ENCODE measurements at regions not wholly inside any gene's neighbourhood (a gene's known extent, or its start where the extent isn't known, plus 50 kb on each side); places are given as distances from the start of the nearest gene placed in this dataset.
"Not testable (repeated sequence)": the region's sequence is repeated elsewhere in the genome, so short reads cannot be mapped to it uniquely, and the experiment has no call there.

DNA sequence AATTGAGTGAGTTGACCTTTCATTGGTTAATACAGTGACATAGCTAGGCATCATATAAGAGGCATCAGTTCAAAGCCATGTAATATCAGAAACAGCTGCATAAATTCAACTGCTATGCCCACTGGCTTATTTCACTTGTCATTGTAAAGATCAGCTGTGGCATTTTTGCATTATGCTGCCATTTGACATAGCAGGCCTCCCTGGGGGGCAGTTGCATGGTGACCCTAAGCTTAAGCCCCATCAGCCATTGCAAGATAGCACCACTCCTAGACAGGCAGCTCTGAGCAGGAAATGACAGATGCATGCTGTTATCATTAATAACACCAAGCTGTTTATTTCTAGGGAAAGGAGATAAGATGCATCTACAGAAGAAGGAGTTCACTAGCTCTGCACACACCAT is 233.4 kb upstream of the CNTNAP5 start:
- H3K79me2 ChIP-seq (ENCODE audit: low read length) = no peaks in the 10 kb centered on the region
- no peaks in the 10 kb centered on the region for H3K27me3 ChIP-seq (replicated peaks; ENCODE audit: insufficient read depth, low read length)
- H3K4me1 ChIP-seq (ENCODE audit: low read length) = no peaks in the 10 kb centered on the region
- no peak overlapping the region for H2AFZ ChIP-seq (ENCODE audit: low read length)
- H3K9me2 ChIP-seq (replicated peaks; ENCODE audit: insufficient read depth, low read length) = no peaks in the 10 kb centered on the region
- no peak overlapping the region for H3K4me3 ChIP-seq (ENCODE audit: low read length)
- H3K4me2 ChIP-seq (ENCODE audit: low read depth, low read length) = no peak overlapping the region
- H4K20me1 ChIP-seq (ENCODE audit: insufficient read depth, low read length) = no peaks in the 10 kb centered on the region
- no peak overlapping the region for H3K9ac ChIP-seq (ENCODE audit: low read length)
- H3K27ac ChIP-seq (ENCODE audit: low read length) = no peak overlapping the region
- no peaks in the 10 kb centered on the region for H3K36me3 ChIP-seq (replicated peaks; ENCODE audit: insufficient read depth, low read length)
- DNase-seq = no peak
- no peaks in the 10 kb centered on the region for H3K9me3 ChIP-seq (replicated peaks; ENCODE audit: insufficient read depth, low read length)
- no peaks in the 10 kb centered on the region for H3F3A ChIP-seq (ENCODE audit: insufficient read depth, low read length)
- no peak for TF ChIP-seq EZH2 (optimal IDR thresholded peaks at IDR 0.05; ENCODE audit: low read depth, low read length)
- no peak for TF ChIP-seq EZH2phosphoT487 (IDR thresholded peaks at IDR 0.05; ENCODE audit: low read length)
- TF ChIP-seq, protein P1, sequence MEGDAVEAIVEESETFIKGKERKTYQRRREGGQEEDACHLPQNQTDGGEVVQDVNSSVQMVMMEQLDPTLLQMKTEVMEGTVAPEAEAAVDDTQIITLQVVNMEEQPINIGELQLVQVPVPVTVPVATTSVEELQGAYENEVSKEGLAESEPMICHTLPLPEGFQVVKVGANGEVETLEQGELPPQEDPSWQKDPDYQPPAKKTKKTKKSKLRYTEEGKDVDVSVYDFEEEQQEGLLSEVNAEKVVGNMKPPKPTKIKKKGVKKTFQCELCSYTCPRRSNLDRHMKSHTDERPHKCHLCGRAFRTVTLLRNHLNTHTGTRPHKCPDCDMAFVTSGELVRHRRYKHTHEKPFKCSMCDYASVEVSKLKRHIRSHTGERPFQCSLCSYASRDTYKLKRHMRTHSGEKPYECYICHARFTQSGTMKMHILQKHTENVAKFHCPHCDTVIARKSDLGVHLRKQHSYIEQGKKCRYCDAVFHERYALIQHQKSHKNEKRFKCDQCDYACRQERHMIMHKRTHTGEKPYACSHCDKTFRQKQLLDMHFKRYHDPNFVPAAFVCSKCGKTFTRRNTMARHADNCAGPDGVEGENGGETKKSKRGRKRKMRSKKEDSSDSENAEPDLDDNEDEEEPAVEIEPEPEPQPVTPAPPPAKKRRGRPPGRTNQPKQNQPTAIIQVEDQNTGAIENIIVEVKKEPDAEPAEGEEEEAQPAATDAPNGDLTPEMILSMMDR (IDR thresholded peaks at IDR 0.05; ENCODE audit: low read length) = no peak

DNA sequence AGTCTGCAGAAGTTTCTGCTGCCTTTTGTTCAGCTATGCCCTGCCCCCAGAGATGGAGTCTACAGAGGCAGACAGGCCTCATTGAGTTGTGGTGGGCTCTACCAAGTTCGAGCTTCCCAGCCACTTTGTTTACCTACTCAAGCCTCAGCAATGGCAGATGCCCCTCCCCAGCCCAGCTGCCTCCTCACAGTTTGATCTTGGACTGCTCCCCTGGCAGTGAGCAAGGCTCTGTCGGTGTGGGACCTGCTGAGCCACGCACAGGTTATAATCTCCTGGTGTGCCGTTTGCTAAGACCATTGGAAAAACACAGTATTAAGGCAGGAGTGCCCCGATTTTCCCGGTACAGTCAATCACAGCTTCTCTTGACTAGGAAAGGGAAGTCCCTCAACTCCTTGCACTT is 221.0 kb upstream of the CNTNAP5 start:
- H3K79me2 ChIP-seq (ENCODE audit: low read length); H2AFZ ChIP-seq (ENCODE audit: low read length); DNase-seq; H3F3A ChIP-seq (ENCODE audit: insufficient read depth, low read length); H3K9ac ChIP-seq (ENCODE audit: low read length); H3K9me3 ChIP-seq (replicated peaks; ENCODE audit: insufficient read depth, low read length); H3K4me2 ChIP-seq (ENCODE audit: low read depth, low read length); H3K27ac ChIP-seq (ENCODE audit: low read length); H3K27me3 ChIP-seq (replicated peaks; ENCODE audit: insufficient read depth, low read length); H3K4me3 ChIP-seq (ENCODE audit: low read length); H3K36me3 ChIP-seq (replicated peaks; ENCODE audit: insufficient read depth, low read length); H3K9me2 ChIP-seq (replicated peaks; ENCODE audit: insufficient read depth, low read length); H3K4me1 ChIP-seq (ENCODE audit: low read length); H4K20me1 ChIP-seq (ENCODE audit: insufficient read depth, low read length): not testable (repeated sequence)

DNA sequence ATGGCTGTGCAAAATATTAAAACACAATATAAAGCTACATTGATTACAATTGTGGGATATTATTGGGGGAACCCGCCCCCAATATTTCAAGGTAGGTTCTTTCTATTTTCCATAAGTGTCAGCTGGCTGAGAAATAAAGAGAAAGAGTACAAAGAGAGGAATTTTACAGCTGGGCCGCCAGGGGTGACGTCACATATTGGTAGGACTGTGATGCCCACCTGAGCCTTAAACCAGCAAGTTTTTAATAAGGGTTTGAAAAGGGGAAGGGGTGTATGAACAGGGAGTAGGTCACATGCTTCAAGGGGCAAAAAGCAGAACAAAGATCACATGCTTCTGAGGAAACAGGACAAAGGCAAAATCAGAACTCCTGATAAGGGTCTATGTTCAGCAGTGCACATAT is 219.3 kb upstream of the CNTNAP5 start:
- H3K9me3 ChIP-seq (replicated peaks; ENCODE audit: insufficient read depth, low read length); H3K36me3 ChIP-seq (replicated peaks; ENCODE audit: insufficient read depth, low read length); H3K9ac ChIP-seq (ENCODE audit: low read length); H2AFZ ChIP-seq (ENCODE audit: low read length); DNase-seq; H3K4me1 ChIP-seq (ENCODE audit: low read length); H3F3A ChIP-seq (ENCODE audit: insufficient read depth, low read length); H3K79me2 ChIP-seq (ENCODE audit: low read length); H3K27me3 ChIP-seq (replicated peaks; ENCODE audit: insufficient read depth, low read length); H3K9me2 ChIP-seq (replicated peaks; ENCODE audit: insufficient read depth, low read length); H3K4me2 ChIP-seq (ENCODE audit: low read depth, low read length); H3K4me3 ChIP-seq (ENCODE audit: low read length); H3K27ac ChIP-seq (ENCODE audit: low read length); H4K20me1 ChIP-seq (ENCODE audit: insufficient read depth, low read length): not testable (repeated sequence)

DNA sequence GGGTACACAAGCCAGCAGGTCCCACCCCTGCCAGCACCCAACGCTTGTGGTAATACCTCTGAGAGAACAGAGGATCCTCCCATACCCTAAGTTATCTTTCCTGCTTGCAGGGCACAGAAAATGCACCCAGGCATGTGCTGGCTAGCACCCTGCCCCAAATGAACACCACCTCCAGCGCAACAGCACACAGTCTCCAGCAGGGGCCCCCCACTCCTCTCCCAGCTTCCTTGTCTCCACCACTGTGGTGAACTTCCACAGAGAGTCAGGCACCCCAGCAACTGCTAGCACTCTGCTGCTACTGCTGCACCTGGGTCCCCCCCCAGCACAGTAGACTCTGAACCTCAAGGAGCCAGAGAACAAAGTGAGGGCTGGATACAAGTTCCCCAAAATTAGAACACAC is 216.8 kb upstream of the CNTNAP5 start:
- Histone ChIP-seq H3K27ac (ENCODE audit: low read length) (no peak overlapping the region), H3F3A (ENCODE audit: insufficient read depth, low read length) (no peaks in the 10 kb centered on the region), H3K4me1 (ENCODE audit: low read length) (no peaks in the 10 kb centered on the region), H2AFZ (ENCODE audit: low read length) (no peak overlapping the region), H3K79me2 (ENCODE audit: low read length) (no peaks in the 10 kb centered on the region), H3K9me2 (replicated peaks; ENCODE audit: insufficient read depth, low read length) (no peaks in the 10 kb centered on the region), H3K4me3 (ENCODE audit: low read length) (no peak overlapping the region), H3K4me2 (ENCODE audit: low read depth, low read length) (no peak overlapping the region), H3K9ac (ENCODE audit: low read length) (no peak overlapping the region), H4K20me1 (ENCODE audit: insufficient read depth, low read length) (no peaks in the 10 kb centered on the region), H3K27me3 (replicated peaks; ENCODE audit: insufficient read depth, low read length) (no peaks in the 10 kb centered on the region), H3K9me3 (replicated peaks; ENCODE audit: insufficient read depth, low read length) (no peaks in the 10 kb centered on the region), H3K36me3 (replicated peaks; ENCODE audit: insufficient read depth, low read length) (no peaks in the 10 kb centered on the region)
- DNase-seq = no peak
- TF ChIP-seq EZH2 (optimal IDR thresholded peaks at IDR 0.05; ENCODE audit: low read depth, low read length) = no peak
- TF ChIP-seq EZH2phosphoT487 (IDR thresholded peaks at IDR 0.05; ENCODE audit: low read length) = no peak
- TF ChIP-seq, protein P1 (IDR thresholded peaks at IDR 0.05; ENCODE audit: low read length) = no peak
